Cardiac fibroblast (primary cell): ENCODE measurements at regions not wholly inside any gene's neighbourhood (a gene's known extent, or its start where the extent isn't known, plus 50 kb on each side); places are given as distances from the start of the nearest gene placed in this dataset.

Experiments used
- DNase-seq, 2 donors: peaks; one replicate each; pipeline versions ENCODE4 v3.0.0 to v3.0.0-alpha.2; 2010; ENCODE audit warnings: low read depth in 2 of 2
- H3K4me3 ChIP-seq, 2 donors: replicated peaks in 1 of 2; 1 replicate in 1 of 2; 2 replicates in 1 of 2; pipeline ENCODE4 v1.5.1; 2011; ENCODE audit warnings: low read depth in 2 of 2, low read length in 2 of 2, mild to moderate bottlenecking in 2 of 2, moderate library complexity in 1 of 2
- CTCF ChIP-seq: IDR thresholded peaks from one replicate; pipeline ENCODE4 v1.5.1; 2011; ENCODE audit warnings: low read depth, mild to moderate bottlenecking, low read length, inconsistent platforms

GRCh38 chr5:156021866-156022265, 305.1 kb upstream of the SGCD start:
- DNase-seq, result no peak
- H3K4me3 ChIP-seq, result no peak overlapping the region
- TF ChIP-seq CTCF, result no peak

DNA sequence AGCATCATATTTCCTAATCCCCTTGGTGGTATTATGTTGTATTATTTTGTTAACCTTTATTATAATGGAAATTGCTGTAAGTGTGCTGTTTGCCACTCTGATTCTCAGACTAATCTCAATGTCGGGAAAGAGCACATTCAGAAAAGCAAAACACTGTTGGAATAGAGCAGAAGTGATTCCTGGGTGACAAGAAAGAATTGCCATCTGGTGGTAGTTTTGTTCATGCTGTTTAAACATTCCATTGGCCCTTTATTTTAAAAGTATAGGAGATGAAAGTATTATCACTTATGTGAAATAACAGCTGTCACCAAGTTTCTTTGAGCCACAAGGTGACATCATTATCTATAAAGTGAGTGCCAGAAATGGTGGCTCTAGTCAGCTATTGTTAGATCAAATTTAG, 301.3 kb upstream of the SGCD start:
- no peak overlapping the region for H3K4me3 ChIP-seq
- no peak for TF ChIP-seq CTCF
- DNase-seq, result no peak

DNA sequence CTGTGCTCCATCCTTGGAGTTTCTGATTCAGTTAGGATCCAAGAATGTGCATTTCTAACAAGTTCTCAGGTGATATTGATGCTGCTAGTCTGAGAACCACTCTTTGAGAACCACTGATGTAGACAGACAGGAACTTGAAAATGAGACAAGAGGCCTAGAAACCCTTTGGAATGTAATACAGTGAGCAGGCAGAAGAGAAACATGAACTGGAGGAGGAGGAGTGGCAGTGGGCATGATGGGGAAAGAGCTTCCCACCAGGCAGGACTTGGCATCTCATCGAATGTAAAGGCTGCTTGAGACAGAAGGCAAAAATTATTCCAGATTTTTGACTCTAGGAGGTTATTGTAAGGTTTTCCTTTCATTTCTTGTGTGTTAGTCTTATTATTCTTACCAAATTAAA, 295.8 kb upstream of the SGCD start:
- DNase-seq, result no peak
- H3K4me3 ChIP-seq, result no peak overlapping the region
- TF ChIP-seq CTCF, result no peak

- no peak for TF ChIP-seq CTCF
- no peak for DNase-seq
- H3K4me3 ChIP-seq, result no peak overlapping the region
These were observed 290.3 kb upstream of the SGCD start for GRCh38 chr5:156036640-156037039.

DNA sequence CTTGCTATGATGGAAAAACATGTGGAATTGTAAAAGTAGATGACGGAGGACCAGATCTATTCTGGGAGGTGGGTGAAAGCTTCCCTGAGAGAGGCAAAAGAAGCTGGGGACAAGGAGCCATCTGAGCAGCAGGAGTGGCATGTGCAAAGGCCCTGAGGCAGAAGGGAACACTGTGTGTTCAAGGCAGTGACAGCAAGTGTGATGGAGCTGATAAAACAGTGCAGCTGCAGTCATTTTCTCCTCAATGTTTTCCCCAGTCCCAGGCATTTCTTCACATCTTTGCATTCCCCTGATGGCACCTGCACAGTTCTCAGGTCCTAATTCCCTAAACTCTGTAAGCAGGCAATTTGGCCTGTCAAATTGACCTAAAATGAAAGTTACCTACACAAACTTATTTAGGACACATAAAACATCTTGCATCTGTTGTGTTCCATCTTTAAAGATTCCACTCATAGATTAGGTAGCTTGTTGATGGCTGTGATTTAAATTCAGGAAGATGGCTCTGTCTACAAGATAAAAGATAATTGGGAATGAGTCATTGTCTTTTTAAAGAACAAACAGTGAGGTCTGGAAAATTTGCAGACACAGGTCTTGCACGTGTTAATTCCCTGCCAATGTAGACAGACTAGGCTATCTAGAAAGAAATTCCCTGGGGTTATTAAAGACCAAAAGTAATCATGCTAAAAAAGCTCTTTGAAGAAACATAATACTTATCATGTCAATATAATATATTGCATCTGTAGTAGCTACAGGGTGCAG, 289.6 kb upstream of the SGCD start:
- no peak for TF ChIP-seq CTCF
- H3K4me3 ChIP-seq, result no peak overlapping the region
- DNase-seq, result no peak

- no peak for TF ChIP-seq CTCF
- no peak overlapping the region for H3K4me3 ChIP-seq
- DNase-seq, result no peak
These were observed 284.2 kb upstream of the SGCD start for GRCh38 chr5:156042726-156043125.

DNA sequence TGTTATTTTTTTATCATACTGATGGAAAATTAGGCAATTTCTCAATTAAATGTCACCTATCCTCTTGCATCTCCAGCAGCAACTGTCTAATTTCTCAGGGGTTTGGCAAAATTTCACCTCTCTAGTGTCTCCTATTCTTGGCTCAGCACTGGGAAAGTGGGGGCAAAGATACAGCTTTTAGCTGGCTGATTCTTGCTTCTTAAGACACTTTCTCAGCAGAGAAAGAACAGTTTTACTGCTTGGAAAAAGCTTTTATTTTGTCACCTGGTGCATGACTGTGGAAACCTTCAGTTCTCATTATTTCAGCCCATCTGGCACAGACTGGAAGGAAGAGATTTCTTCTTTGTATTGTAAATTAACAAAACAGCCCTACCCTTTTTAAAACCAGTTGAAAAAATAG, 283.6 kb upstream of the SGCD start:
- no peak for TF ChIP-seq CTCF
- DNase-seq, result no peak
- no peak overlapping the region for H3K4me3 ChIP-seq
